Ascending aorta (tissue), 2 donors: ENCODE measurements at regions not wholly inside any gene's neighbourhood (a gene's known extent, or its start where the extent isn't known, plus 50 kb on each side); places are given as distances from the start of the nearest gene placed in this dataset.

ENCODE experiments used
- DNase-seq, 2 donors: peaks; one replicate each; pipeline ENCODE4 v3.0.0-alpha.2; 2019; ENCODE audit warnings: low spot score in 2 of 2
- H3K27ac ChIP-seq, 2 donors: fragments of 200-600 bp; sonication (generic); one replicate each; pipeline ENCODE4 v1.5.1; 2016 to 2017; ENCODE audit warnings: mild to moderate bottlenecking in 1 of 2
- H3K27me3 ChIP-seq: fragments of 200-600 bp; sonication (generic); one replicate; pipeline ENCODE4 v1.5.1; 2017
- H3K36me3 ChIP-seq, 2 donors: fragments of 200-600 bp; sonication (generic); one replicate each; pipeline ENCODE4 v1.5.1; 2016
- H3K4me1 ChIP-seq, 2 donors: fragments of 200-600 bp; sonication (generic); one replicate each; pipeline ENCODE4 v1.5.1; 2016 to 2017; ENCODE audit warnings: mild to moderate bottlenecking in 1 of 2
- H3K4me3 ChIP-seq, 2 donors: fragments of 200-600 bp; sonication (generic); one replicate each; pipeline ENCODE4 v1.5.1; 2016 to 2017; ENCODE audit warnings: mild to moderate bottlenecking in 1 of 2
- H3K9me3 ChIP-seq, 2 donors: fragments of 200-600 bp; sonication (generic); one replicate each; pipeline ENCODE4 v1.5.1; 2016
- CTCF ChIP-seq, 3 experiments: fragments of 200-600 bp in 2 of 3; fragments of 450-650 bp in 1 of 3; sonication (generic) in 2 of 3; IDR thresholded peaks; one replicate each; pipeline ENCODE4 v1.5.1; 2016 to 2019; ENCODE audit warnings: antibody characterized with exemption in 3 of 3, mild to moderate bottlenecking in 1 of 3, moderate library complexity in 1 of 3
- intact Hi-C: fragments of 100-400 bp; cut with DNase I; formaldehyde crosslinking; loops from one replicate; pipeline ENCODE4 v1.15.1; 2023

DNA sequence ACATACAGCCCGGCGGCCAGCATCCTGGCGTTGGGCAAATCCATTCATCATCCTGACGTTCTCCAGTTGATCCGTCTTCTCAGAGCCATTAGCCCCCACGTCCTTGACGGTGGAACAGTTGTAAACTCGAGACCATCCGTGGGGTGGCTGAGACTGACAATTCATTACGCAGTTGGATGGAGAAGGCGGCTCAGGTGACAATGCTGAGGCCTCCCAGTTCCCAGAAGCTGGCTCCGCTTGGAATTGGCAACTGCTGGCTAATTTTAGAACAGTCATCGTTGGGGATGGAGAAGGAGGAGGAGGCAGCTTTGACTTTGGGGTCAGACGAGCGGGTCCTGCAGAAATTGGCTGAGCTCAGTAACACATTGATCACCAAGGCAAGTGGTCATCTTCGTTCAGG is 186.5 kb downstream of the PHETA1 start:
- Histone ChIP-seq H3K4me1 (no peaks in the 10 kb centered on the region), H3K4me3 (no peak overlapping the region), H3K9me3 (no peaks in the 10 kb centered on the region), H3K36me3 (no peaks in the 10 kb centered on the region), H3K27ac (no peak overlapping the region), H3K27me3 (no peaks in the 10 kb centered on the region)
- DNase-seq = no peak
- TF ChIP-seq CTCF (IDR thresholded peaks at IDR 0.05) = no peak
- intact Hi-C loops = no loop called here

DNA sequence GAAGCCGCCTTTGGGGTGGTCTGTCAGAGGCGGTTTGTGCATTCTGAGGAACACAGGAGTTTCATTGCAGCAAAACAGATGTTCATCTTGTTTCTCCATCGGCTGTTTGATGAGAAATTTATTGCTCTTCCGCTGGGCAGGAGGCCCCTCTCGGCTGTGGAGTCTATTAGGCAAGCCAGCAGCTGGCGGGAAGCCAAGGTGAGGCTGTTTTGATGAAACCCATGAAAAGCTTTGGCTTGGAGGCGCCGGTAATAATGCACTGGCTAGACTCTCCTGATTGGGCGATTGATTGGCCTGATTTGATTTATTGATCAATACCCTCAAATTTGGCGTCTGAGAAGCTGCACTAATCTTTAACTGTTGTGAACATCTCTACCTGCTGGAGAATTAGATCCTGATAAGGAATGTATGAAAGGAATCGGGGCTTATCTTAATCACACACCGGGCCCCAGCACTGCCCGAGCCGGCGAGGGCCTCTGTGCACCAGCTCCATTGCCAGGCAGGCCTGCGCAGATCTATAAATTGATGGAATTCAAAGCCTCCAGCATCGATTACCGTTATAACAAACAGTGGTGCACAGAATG is 187.7 kb downstream of the PHETA1 start:
- intact Hi-C loops = no loop called here
- Histone ChIP-seq H3K27me3 (no peaks in the 10 kb centered on the region), H3K9me3 (no peaks in the 10 kb centered on the region), H3K4me3 (no peak overlapping the region), H3K36me3 (no peaks in the 10 kb centered on the region), H3K27ac (no peak overlapping the region), H3K4me1 (no peaks in the 10 kb centered on the region)
- no peak for TF ChIP-seq CTCF (IDR thresholded peaks at IDR 0.05)
- peak in 1 of 2 donors; percentile 66 for DNase-seq

GRCh38 chr12:111180426-111181142 is 188.3 kb downstream of the PHETA1 start:
- H3K9me3 ChIP-seq = no peaks in the 10 kb centered on the region
- H3K27me3 ChIP-seq = no peaks in the 10 kb centered on the region
- H3K36me3 ChIP-seq = no peaks in the 10 kb centered on the region
- TF ChIP-seq CTCF (IDR thresholded peaks at IDR 0.05) = no peak
- no peak overlapping the region for H3K27ac ChIP-seq
- intact Hi-C loops = no loop called here
- no peaks in the 10 kb centered on the region for H3K4me1 ChIP-seq
- no peak overlapping the region for H3K4me3 ChIP-seq
- no peak for DNase-seq

- no peak overlapping the region for H3K4me3 ChIP-seq
- H3K9me3 ChIP-seq = no peaks in the 10 kb centered on the region
- intact Hi-C loops = no loop called here
- H3K36me3 ChIP-seq = no peaks in the 10 kb centered on the region
- TF ChIP-seq CTCF (IDR thresholded peaks at IDR 0.05) = no peak
- H3K27ac ChIP-seq = no peak overlapping the region
- no peaks in the 10 kb centered on the region for H3K27me3 ChIP-seq
- H3K4me1 ChIP-seq = no peaks in the 10 kb centered on the region
- DNase-seq = no peak
Measured at GRCh38 chr12:111178181-111179081, 190.5 kb downstream of the PHETA1 start.

DNA sequence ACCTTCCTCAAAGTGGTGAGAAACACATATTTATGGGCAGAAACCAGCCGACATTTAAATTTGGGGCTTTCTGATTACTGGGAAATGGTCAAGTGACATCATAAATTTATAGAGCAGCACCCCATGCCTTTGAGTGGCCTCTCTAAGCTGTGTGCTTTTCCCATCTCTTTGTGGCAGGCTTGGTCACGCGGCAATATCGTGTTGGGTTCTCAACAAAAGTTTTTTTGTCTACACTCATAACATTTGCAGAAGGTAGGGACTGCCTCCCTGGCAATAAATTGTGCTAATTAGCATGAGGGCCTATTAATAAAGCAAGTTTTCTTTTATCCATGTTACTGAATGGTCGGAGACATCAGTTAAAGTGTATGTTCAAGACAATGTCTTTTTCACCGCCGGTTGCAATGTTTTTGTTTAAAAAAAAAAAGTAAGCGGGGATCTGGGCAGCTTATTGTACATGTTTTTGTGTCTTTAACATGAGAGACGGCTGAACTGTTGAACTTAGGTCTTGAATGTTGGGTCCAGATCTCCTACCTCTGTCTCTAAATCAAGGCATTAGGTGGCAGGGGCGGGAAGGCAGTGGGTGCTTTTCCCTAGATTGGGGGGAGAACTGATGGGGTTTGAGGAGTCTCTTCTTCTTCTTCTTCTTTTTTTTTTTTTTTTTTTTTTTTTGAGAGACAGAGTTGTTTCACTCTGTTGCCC is 193.3 kb downstream of the PHETA1 start:
- H3K27me3 ChIP-seq = no peaks in the 10 kb centered on the region
- H3K27ac ChIP-seq = no peak overlapping the region
- no peak for TF ChIP-seq CTCF (IDR thresholded peaks at IDR 0.05)
- H3K4me1 ChIP-seq = no peaks in the 10 kb centered on the region
- no peaks in the 10 kb centered on the region for H3K9me3 ChIP-seq
- H3K4me3 ChIP-seq = no peak overlapping the region
- no peak for DNase-seq
- no peaks in the 10 kb centered on the region for H3K36me3 ChIP-seq
- intact Hi-C loops = no loop called here
